ENCODE measurements at regions not wholly inside any gene's neighbourhood (a gene's known extent, or its start where the extent isn't known, plus 50 kb on each side); places are given as distances from the start of the nearest gene placed in this dataset.

GRCh38 chr9:104330841-104331240, 173.2 kb upstream of the OR13F1 start:
- Histone ChIP-seq H2AFZ (ENCODE audit: low read length) (no peak overlapping the region), H4K20me1 (ENCODE audit: insufficient read depth, low read length) (no peaks in the 10 kb centered on the region), H3K9me3 (replicated peaks; ENCODE audit: insufficient read depth, low read length) (no peaks in the 10 kb centered on the region), H3K4me2 (ENCODE audit: low read depth, low read length) (no peak overlapping the region), H3K27me3 (replicated peaks; ENCODE audit: insufficient read depth, low read length) (no peaks in the 10 kb centered on the region), H3K4me1 (ENCODE audit: low read length) (no peaks in the 10 kb centered on the region), H3K9ac (ENCODE audit: low read length) (no peak overlapping the region), H3K36me3 (replicated peaks; ENCODE audit: insufficient read depth, low read length) (no peaks in the 10 kb centered on the region), H3K79me2 (ENCODE audit: low read length) (no peaks in the 10 kb centered on the region), H3K9me2 (replicated peaks; ENCODE audit: insufficient read depth, low read length) (no peaks in the 10 kb centered on the region), H3K4me3 (ENCODE audit: low read length) (no peak overlapping the region), H3K27ac (ENCODE audit: low read length) (no peak overlapping the region), H3F3A (ENCODE audit: insufficient read depth, low read length) (no peaks in the 10 kb centered on the region)
- no peak for DNase-seq
- TF ChIP-seq CTCF (IDR thresholded peaks at IDR 0.05; ENCODE audit: low read length) = no peak
- no peak for TF ChIP-seq EZH2phosphoT487 (IDR thresholded peaks at IDR 0.05; ENCODE audit: low read length)
- TF ChIP-seq EZH2 (optimal IDR thresholded peaks at IDR 0.05; ENCODE audit: low read depth, low read length) = no peak

GRCh38 chr9:104334549-104334948, 169.5 kb upstream of the OR13F1 start:
- no peaks in the 10 kb centered on the region for H4K20me1 ChIP-seq (ENCODE audit: insufficient read depth, low read length)
- DNase-seq = no peak
- H3K27ac ChIP-seq (ENCODE audit: low read length) = no peak overlapping the region
- H3K27me3 ChIP-seq (replicated peaks; ENCODE audit: insufficient read depth, low read length) = no peaks in the 10 kb centered on the region
- H3K4me3 ChIP-seq (ENCODE audit: low read length) = no peak overlapping the region
- no peaks in the 10 kb centered on the region for H3K79me2 ChIP-seq (ENCODE audit: low read length)
- no peak for TF ChIP-seq CTCF (IDR thresholded peaks at IDR 0.05; ENCODE audit: low read length)
- no peak for TF ChIP-seq EZH2phosphoT487 (IDR thresholded peaks at IDR 0.05; ENCODE audit: low read length)
- no peak for TF ChIP-seq EZH2 (optimal IDR thresholded peaks at IDR 0.05; ENCODE audit: low read depth, low read length)
- H3K36me3 ChIP-seq (replicated peaks; ENCODE audit: insufficient read depth, low read length) = no peaks in the 10 kb centered on the region
- no peaks in the 10 kb centered on the region for H3F3A ChIP-seq (ENCODE audit: insufficient read depth, low read length)
- no peak overlapping the region for H2AFZ ChIP-seq (ENCODE audit: low read length)
- H3K4me2 ChIP-seq (ENCODE audit: low read depth, low read length) = no peak overlapping the region
- no peaks in the 10 kb centered on the region for H3K9me2 ChIP-seq (replicated peaks; ENCODE audit: insufficient read depth, low read length)
- no peak overlapping the region for H3K9ac ChIP-seq (ENCODE audit: low read length)
- no peaks in the 10 kb centered on the region for H3K4me1 ChIP-seq (ENCODE audit: low read length)
- no peaks in the 10 kb centered on the region for H3K9me3 ChIP-seq (replicated peaks; ENCODE audit: insufficient read depth, low read length)

- Histone ChIP-seq H3K27ac (ENCODE audit: low read length) (no peak overlapping the region), H3K27me3 (replicated peaks; ENCODE audit: insufficient read depth, low read length) (no peaks in the 10 kb centered on the region), H3K4me2 (ENCODE audit: low read depth, low read length) (no peak overlapping the region), H3K36me3 (replicated peaks; ENCODE audit: insufficient read depth, low read length) (no peaks in the 10 kb centered on the region), H3K9me2 (replicated peaks; ENCODE audit: insufficient read depth, low read length) (no peaks in the 10 kb centered on the region), H3K9ac (ENCODE audit: low read length) (no peak overlapping the region), H3K9me3 (replicated peaks; ENCODE audit: insufficient read depth, low read length) (no peaks in the 10 kb centered on the region), H3K4me3 (ENCODE audit: low read length) (no peak overlapping the region), H3K79me2 (ENCODE audit: low read length) (no peaks in the 10 kb centered on the region), H3K4me1 (ENCODE audit: low read length) (no peaks in the 10 kb centered on the region), H4K20me1 (ENCODE audit: insufficient read depth, low read length) (no peaks in the 10 kb centered on the region), H3F3A (ENCODE audit: insufficient read depth, low read length) (no peaks in the 10 kb centered on the region), H2AFZ (ENCODE audit: low read length) (no peak overlapping the region)
- TF ChIP-seq CTCF (IDR thresholded peaks at IDR 0.05; ENCODE audit: low read length) = no peak
- no peak for TF ChIP-seq EZH2phosphoT487 (IDR thresholded peaks at IDR 0.05; ENCODE audit: low read length)
- no peak for TF ChIP-seq EZH2 (optimal IDR thresholded peaks at IDR 0.05; ENCODE audit: low read depth, low read length)
- no peak for DNase-seq
Observed at GRCh38 chr9:104339692-104340091, 164.4 kb upstream of the OR13F1 start.
